H9 (cell line): ENCODE measurements at regions not wholly inside any gene's neighbourhood (a gene's known extent, or its start where the extent isn't known, plus 50 kb on each side); places are given as distances from the start of the nearest gene placed in this dataset.
A peak's percentile ranks its signal among the peaks of the same experiment; 100 is the strongest.

Source experiments
- DNase-seq: peaks from one replicate; pipeline ENCODE4 v3.0.0-alpha.2; 2017
- H2AFZ ChIP-seq: one replicate; pipeline ENCODE4 v1.6.1; 2013; ENCODE audit warnings: mild to moderate bottlenecking, low read length, control low read depth, moderate library complexity
- H2AK5ac ChIP-seq: 2 replicates; pipeline ENCODE4 v1.6.1; 2013; ENCODE audit warnings: low read length, control low read depth, mixed read lengths; ENCODE audit not compliant: insufficient read length
- H2BK120ac ChIP-seq: one replicate; pipeline ENCODE4 v1.6.1; 2013; ENCODE audit warnings: low read depth, mild to moderate bottlenecking, low read length, control low read depth, inconsistent platforms; ENCODE audit not compliant: poor library complexity, severe bottlenecking
- H2BK12ac ChIP-seq: 2 replicates; pipeline ENCODE4 v1.6.1; 2013; ENCODE audit warnings: low read length, control low read depth, mixed read lengths, low read depth; ENCODE audit not compliant: insufficient read length
- H2BK15ac ChIP-seq: 2 replicates; pipeline ENCODE4 v1.6.1; 2013; ENCODE audit warnings: low read depth, low read length, control low read depth
- H2BK20ac ChIP-seq: one replicate; pipeline ENCODE4 v1.6.1; 2013; ENCODE audit warnings: low read depth, mild to moderate bottlenecking, low read length, control low read depth, inconsistent platforms; ENCODE audit not compliant: poor library complexity, severe bottlenecking
- H2BK5ac ChIP-seq: 2 replicates; pipeline ENCODE4 v1.6.1; 2013; ENCODE audit warnings: low read length, control low read depth, mixed read lengths; ENCODE audit not compliant: insufficient read length
- H3K14ac ChIP-seq: 2 replicates; pipeline ENCODE4 v1.6.1; 2013; ENCODE audit warnings: low read length, control low read depth; ENCODE audit not compliant: insufficient read depth
- H3K18ac ChIP-seq: 2 replicates; pipeline ENCODE4 v1.6.1; 2013; ENCODE audit warnings: low read depth, mild to moderate bottlenecking, mixed read lengths, low read length, control low read depth; ENCODE audit not compliant: insufficient read length
- H3K23ac ChIP-seq: 2 replicates; pipeline ENCODE4 v1.6.1; 2013; ENCODE audit warnings: low read length, control low read depth, mixed read lengths, low read depth; ENCODE audit not compliant: insufficient read length
- H3K23me2 ChIP-seq: 2 replicates; pipeline ENCODE4 v1.6.1; 2013; ENCODE audit warnings: low read depth, mild to moderate bottlenecking, mixed read lengths, low read length, control low read depth; ENCODE audit not compliant: insufficient read length, poor library complexity, severe bottlenecking
- H3K27ac ChIP-seq: 2 replicates; pipeline ENCODE4 v1.5.1; 2013; ENCODE audit warnings: low read length, control low read depth, mixed read lengths, low read depth; ENCODE audit not compliant: insufficient read length
- H3K27me3 ChIP-seq: 2 replicates; pipeline ENCODE4 v1.6.1; 2013; ENCODE audit warnings: low read length, control low read depth, inconsistent platforms; ENCODE audit not compliant: insufficient read depth
- H3K4ac ChIP-seq: 2 replicates; pipeline ENCODE4 v1.6.1; 2013; ENCODE audit warnings: low read depth, mild to moderate bottlenecking, control low read depth, inconsistent platforms, low read length, moderate library complexity
- H3K4me1 ChIP-seq: 2 replicates; pipeline ENCODE4 v1.6.1; 2013; ENCODE audit warnings: low read length, control low read depth, inconsistent platforms; ENCODE audit not compliant: insufficient read depth
- H3K4me2 ChIP-seq: 2 replicates; pipeline ENCODE4 v1.6.1; 2013; ENCODE audit warnings: low read length, control low read depth, mixed read lengths; ENCODE audit not compliant: insufficient read length, insufficient read depth
- H3K56ac ChIP-seq: 2 replicates; pipeline ENCODE4 v1.6.1; 2013; ENCODE audit warnings: low read depth, mild to moderate bottlenecking, mixed read lengths, low read length, control low read depth; ENCODE audit not compliant: insufficient read length
- H3K79me1 ChIP-seq: 2 replicates; pipeline ENCODE4 v1.6.1; 2013; ENCODE audit warnings: low read depth, mild to moderate bottlenecking, moderate library complexity, low read length, control low read depth, inconsistent platforms; ENCODE audit not compliant: insufficient read depth, poor library complexity, severe bottlenecking
- H3K79me2 ChIP-seq: 2 replicates; pipeline ENCODE4 v1.6.1; 2013; ENCODE audit warnings: low read length, control low read depth, inconsistent platforms; ENCODE audit not compliant: insufficient read depth
- H3K9ac ChIP-seq: 2 replicates; pipeline ENCODE4 v1.6.1; 2013; ENCODE audit warnings: low read length, control low read depth, mixed read lengths; ENCODE audit not compliant: insufficient read length; ENCODE audit errors: extremely low read depth
- H3K9me3 ChIP-seq: one replicate; pipeline ENCODE4 v1.6.1; 2013; ENCODE audit warnings: low read depth, low read length, inconsistent platforms; ENCODE audit not compliant: control insufficient read depth
- H3T11ph ChIP-seq: one replicate; pipeline ENCODE4 v1.6.1; 2013; ENCODE audit warnings: mild to moderate bottlenecking, low read length, control low read depth, inconsistent platforms
- H4K20me1 ChIP-seq: one replicate; pipeline ENCODE4 v1.6.1; 2013; ENCODE audit not compliant: control insufficient read depth, insufficient read length, insufficient read depth
- H4K5ac ChIP-seq: 2 replicates; pipeline ENCODE4 v1.6.1; 2013; ENCODE audit warnings: low read depth, mild to moderate bottlenecking, mixed read lengths, low read length, control low read depth; ENCODE audit not compliant: insufficient read length
- H4K8ac ChIP-seq: replicated peaks from 2 replicates; pipeline ENCODE4 v1.6.1; 2013; ENCODE audit warnings: low read length, control low read depth, mixed read lengths, low read depth; ENCODE audit not compliant: insufficient read length
- H4K91ac ChIP-seq: 2 replicates; pipeline ENCODE4 v1.6.1; 2013; ENCODE audit warnings: low read depth, mild to moderate bottlenecking, moderate library complexity, mixed read lengths, low read length, control low read depth; ENCODE audit not compliant: insufficient read length
- H3K27ac Mint-ChIP-seq, 3 experiments: 2 replicates in 2 of 3; 3 replicates in 1 of 3; pipeline ENCODE4 v1.8.0; 2020 to 2021; ENCODE audit warnings: mixed read lengths in 3 of 3, mild to moderate bottlenecking in 1 of 3, moderate library complexity in 1 of 3
- H3K27me3 Mint-ChIP-seq: 2 replicates; pipeline ENCODE4 v1.8.0; 2021; ENCODE audit warnings: low read depth, mild to moderate bottlenecking, moderate library complexity, mixed read lengths
- H3K36me3 Mint-ChIP-seq, 3 experiments: 2 replicates in 2 of 3; 3 replicates in 1 of 3; pipeline ENCODE4 v1.8.0; 2020 to 2021; ENCODE audit warnings: low read depth in 3 of 3, mixed read lengths in 3 of 3; ENCODE audit not compliant: insufficient read depth in 1 of 3
- H3K4me1 Mint-ChIP-seq, 2 experiments: 2 replicates each; pipeline ENCODE4 v1.8.0; 2020; ENCODE audit warnings: mixed read lengths in 2 of 2
- H3K4me3 Mint-ChIP-seq, 2 experiments: 2 replicates in 1 of 2; 3 replicates in 1 of 2; pipeline ENCODE4 v1.8.0; 2020 to 2021; ENCODE audit warnings: mild to moderate bottlenecking in 2 of 2, mixed read lengths in 2 of 2, moderate library complexity in 1 of 2
- H3K9me3 Mint-ChIP-seq, 2 experiments: 2 replicates in 1 of 2; 3 replicates in 1 of 2; pipeline ENCODE4 v1.8.0; 2020; ENCODE audit warnings: mild to moderate bottlenecking in 2 of 2, mixed read lengths in 2 of 2, moderate library complexity in 1 of 2
- WGBS: extraction: QIAGEN DNeasy Blood & Tissue Kit; methylation state at CpG from one replicate; pipeline ENCODE4 v1.1.7; 2013; ENCODE audit warnings: missing lambda C conversion rate, low lambda C conversion rate, mixed read lengths; ENCODE audit not compliant: insufficient read length; ENCODE audit errors: extremely low coverage; 5-methylcytosine and 5-hydroxymethylcytosine counted together
- TF ChIP-seq, protein P1 (sequence below): fragments of 200-600 bp; sonication (generic); conservative IDR thresholded peaks from 3 replicates; pipeline ENCODE4 v1.8.0; 2021; ENCODE audit warnings: antibody characterized with exemption, mild to moderate bottlenecking

DNA sequence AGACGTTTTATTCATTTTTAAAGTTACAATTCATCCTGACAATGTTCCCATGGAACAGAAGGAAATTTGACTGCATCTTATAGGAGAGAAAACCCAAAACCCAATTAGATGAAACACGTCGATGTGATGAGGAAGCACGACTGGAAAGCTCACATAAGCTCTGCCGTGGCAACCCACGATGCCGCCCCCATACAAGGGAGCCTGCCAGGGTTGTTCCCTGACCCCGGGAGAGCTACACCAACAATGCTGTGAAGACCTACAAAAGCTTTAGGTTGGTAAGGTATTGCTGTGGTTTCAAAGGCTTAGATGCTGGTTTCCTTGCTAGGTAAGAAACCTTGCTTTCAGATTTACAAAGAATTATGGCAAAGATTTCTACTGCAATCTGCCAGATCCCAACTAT is 393.1 kb downstream of the KLF12 start:
- WGBS = no CpG with 5 or more reads among the region's 8 CpGs
- Histone ChIP-seq H3K4me1 (no peaks in the 10 kb centered on the region), H2BK120ac (no peak overlapping the region), H3K23me2 (no peaks in the 10 kb centered on the region), H2BK15ac (no peak overlapping the region), H4K8ac (no peak overlapping the region), H3T11ph (no peak overlapping the region), H2BK20ac (no peak overlapping the region), H3K4me2 (no peak overlapping the region), H4K20me1 (no peaks in the 10 kb centered on the region), H3K14ac (no peak overlapping the region), H4K91ac (no peak overlapping the region), H3K27me3 (no peaks in the 10 kb centered on the region), H2AFZ (no peak overlapping the region), H3K56ac (no peak overlapping the region), H3K9ac (no peak overlapping the region), H3K18ac (no peak overlapping the region), H2BK5ac (no peak overlapping the region), H2AK5ac (no peak overlapping the region), H3K4ac (no peak overlapping the region), H3K23ac (no peak overlapping the region), H2BK12ac (no peak overlapping the region), H3K27ac (no peak overlapping the region), H4K5ac (no peak overlapping the region), H3K9me3 (no peaks in the 10 kb centered on the region), H3K79me2 (no peaks in the 10 kb centered on the region), H3K79me1 (no peaks in the 10 kb centered on the region)
- no peak overlapping the region for H3K4me3 Mint-ChIP-seq
- TF ChIP-seq, protein P1, sequence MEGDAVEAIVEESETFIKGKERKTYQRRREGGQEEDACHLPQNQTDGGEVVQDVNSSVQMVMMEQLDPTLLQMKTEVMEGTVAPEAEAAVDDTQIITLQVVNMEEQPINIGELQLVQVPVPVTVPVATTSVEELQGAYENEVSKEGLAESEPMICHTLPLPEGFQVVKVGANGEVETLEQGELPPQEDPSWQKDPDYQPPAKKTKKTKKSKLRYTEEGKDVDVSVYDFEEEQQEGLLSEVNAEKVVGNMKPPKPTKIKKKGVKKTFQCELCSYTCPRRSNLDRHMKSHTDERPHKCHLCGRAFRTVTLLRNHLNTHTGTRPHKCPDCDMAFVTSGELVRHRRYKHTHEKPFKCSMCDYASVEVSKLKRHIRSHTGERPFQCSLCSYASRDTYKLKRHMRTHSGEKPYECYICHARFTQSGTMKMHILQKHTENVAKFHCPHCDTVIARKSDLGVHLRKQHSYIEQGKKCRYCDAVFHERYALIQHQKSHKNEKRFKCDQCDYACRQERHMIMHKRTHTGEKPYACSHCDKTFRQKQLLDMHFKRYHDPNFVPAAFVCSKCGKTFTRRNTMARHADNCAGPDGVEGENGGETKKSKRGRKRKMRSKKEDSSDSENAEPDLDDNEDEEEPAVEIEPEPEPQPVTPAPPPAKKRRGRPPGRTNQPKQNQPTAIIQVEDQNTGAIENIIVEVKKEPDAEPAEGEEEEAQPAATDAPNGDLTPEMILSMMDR = no peak
- 0 out of 7 replicates have a peak overlapping the region, but pooled peaks of 1 of the 3 experiments have one; percentile 10 for H3K27ac Mint-ChIP-seq
- H3K4me1 Mint-ChIP-seq = peaks cover 22 to 27% of the 10 kb centered on the region in 2 experiments
- H3K27me3 Mint-ChIP-seq = no peaks in the 10 kb centered on the region
- peaks cover 0 to 4% (median 0%) of the 10 kb centered on the region in 3 experiments; a peak in 1 of 7 replicates for H3K36me3 Mint-ChIP-seq
- no peak for DNase-seq
- no peaks in the 10 kb centered on the region for H3K9me3 Mint-ChIP-seq
